ENCODE measurements at regions not wholly inside any gene's neighbourhood (a gene's known extent, or its start where the extent isn't known, plus 50 kb on each side); places are given as distances from the start of the nearest gene placed in this dataset.
"Not testable (repeated sequence)": the region's sequence is repeated elsewhere in the genome, so short reads cannot be mapped to it uniquely, and the experiment has no call there.

DNA sequence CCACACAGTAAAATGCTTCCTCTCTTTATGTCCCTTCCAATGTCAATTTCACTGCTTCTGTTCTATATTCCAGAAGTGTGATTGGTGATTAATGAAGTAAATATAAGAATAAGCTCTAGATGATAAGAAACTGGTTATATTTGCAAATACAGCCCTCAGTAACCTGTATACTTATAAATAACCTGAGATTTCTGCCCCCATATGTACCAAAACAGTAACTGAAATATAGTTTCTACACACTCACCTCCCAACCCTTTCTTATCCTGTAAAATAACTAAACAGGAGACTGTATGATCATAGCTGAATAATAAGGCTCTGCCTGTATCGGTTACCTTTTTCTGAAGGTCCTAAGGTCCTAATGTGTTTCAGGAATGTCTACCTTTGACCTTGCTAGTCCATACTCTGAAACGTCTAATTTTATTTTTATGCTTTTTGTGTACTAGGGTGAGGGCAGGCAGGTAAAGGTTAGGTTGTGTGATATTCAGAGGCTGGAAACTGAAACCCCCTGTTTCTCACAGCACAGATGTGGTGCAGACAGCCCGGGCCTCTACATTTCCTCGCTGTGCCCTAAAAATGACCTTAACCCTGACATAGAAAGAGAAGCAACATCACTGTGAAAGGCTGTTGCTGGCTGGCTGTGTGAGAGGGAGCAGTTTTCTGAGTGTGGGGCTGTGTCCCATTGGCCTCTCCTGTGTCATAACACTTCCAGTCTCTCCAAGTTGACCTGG is 378.8 kb downstream of the CENPW start:
- H3K4me3 ChIP-seq (ENCODE audit: low read length) = no peak overlapping the region
- DNase-seq (ENCODE audit: low read depth, low spot score) = no peak

DNA sequence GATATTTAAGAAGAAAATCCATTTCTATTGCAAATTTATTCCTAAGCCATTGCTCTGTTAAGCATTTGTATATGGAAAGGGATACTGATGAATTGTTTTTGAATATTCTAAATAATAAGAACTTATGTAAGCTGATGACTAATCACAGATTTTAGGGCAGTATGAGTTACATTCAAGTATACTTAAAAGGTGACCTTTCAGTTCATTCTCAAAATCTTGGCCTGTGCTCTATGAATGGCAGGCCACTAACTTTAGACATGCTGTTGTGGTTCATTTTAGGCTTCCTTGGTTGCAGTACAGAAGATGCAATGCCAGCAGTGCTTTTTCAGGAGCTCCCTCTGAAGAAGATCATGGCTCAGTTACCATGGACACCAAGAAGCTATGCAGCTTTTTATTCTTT is 380.4 kb downstream of the CENPW start:
- no peak overlapping the region for H3K4me3 ChIP-seq (ENCODE audit: low read length)

DNA sequence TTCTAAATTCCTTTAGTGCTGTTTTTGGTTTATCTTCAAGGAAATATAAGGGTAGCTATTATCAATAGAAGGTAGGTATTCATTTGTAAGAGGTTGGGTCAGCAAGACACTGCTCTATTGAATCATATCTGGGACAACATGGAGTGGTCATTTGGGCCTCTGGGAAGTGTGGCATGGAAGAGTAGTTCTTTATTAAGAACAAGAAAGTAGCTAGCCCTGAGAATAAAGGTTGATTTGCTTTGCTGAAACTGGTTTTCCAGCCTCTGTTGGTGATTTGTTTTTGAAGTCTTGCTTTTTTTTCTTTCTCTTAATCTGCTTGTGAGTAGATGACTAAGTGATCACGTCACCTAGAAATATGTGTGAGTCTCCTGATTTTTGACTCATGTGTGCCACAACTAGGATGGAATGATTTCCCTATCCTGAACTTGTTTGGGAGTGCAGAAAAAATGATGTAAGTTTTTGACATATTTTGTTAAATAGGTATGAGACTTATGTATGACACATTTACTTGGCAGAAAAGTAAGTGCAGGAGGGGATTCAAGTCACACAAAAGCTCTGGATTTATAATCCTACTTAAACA is 381.8 kb downstream of the CENPW start:
- no peak for DNase-seq (ENCODE audit: low read depth, low spot score)
- no peak overlapping the region for H3K4me3 ChIP-seq (ENCODE audit: low read length)

More for the DNA sequence above, 380.4 kb downstream of the CENPW start:
- DNase-seq (ENCODE audit: low read depth, low spot score) = no peak

DNA sequence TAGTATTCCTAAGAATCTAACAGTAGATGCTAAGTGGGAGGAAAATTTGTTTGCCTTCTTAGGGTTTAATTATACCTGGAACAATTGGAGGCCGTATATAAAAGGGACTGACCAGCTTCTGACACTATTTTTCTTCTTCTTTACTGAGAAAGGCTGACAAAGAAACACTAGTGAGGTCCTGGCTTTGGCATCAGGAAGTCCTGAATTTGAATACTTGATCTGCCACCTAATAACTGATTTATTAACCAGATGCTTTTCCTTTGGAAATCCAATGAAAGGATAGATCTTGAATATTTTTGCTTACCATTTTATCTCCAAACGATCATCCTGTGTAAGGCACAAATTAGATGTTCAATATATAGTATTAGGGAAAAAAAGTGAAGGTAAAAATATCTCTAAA is 382.5 kb downstream of the CENPW start:
- DNase-seq (ENCODE audit: low read depth, low spot score) = no peak
- H3K4me3 ChIP-seq (ENCODE audit: low read length) = no peak overlapping the region

- H3K4me3 ChIP-seq (ENCODE audit: low read length) = no peak overlapping the region
- no peak for DNase-seq (ENCODE audit: low read depth, low spot score)
Measured at GRCh38 chr6:126723541-126724170, 383.7 kb downstream of the CENPW start.

DNA sequence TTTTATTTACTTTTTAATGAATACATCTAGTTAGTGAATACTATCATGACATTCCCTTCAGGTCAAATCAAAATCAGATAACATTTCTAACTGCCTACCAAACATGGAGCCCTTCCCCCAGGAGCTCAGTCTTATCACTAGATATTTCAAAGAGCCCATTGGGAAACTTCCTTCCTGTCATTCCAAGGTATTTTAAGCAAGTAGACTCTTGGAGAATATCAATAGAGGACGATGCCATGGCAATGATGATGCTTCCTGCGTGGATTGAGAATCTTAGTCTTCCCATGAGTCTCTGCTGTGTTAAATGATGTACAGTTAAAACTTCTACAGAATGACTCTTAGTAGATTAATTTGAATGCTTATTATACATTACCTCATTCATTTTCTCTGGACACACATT is 384.9 kb downstream of the CENPW start:
- H3K4me3 ChIP-seq (ENCODE audit: low read length) = no peak overlapping the region
- no peak for DNase-seq (ENCODE audit: low read depth, low spot score)

- not testable (repeated sequence) for H3K4me3 ChIP-seq (ENCODE audit: low read length); DNase-seq (ENCODE audit: low read depth, low spot score)
Measured at GRCh38 chr6:126726454-126726853, 386.5 kb downstream of the CENPW start.

- no peak overlapping the region for H3K4me3 ChIP-seq (ENCODE audit: low read length)
- no peak for DNase-seq (ENCODE audit: low read depth, low spot score)
Measured at GRCh38 chr6:126738146-126738545, 380.3 kb upstream of the RSPO3 start.

DNA sequence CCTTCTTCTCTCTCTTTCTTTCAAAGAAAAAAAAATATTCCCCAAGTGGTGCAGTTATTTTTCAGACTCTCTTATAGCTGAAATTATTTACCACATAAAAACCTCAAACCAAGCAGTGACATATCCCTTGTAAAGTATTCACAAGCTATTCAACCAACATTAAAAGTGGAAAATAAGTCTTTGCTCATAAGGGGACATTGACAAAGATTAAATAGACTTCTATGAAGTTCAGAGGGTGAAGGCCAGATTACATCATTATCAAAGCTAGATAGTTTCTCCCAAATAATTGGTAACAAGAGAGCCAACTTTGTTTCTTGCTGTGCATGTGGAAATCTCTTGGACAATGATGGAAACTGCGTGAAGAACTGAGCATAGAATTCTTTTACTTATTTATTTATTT is 379.8 kb upstream of the RSPO3 start:
- no peak overlapping the region for H3K4me3 ChIP-seq (ENCODE audit: low read length)
- no peak for DNase-seq (ENCODE audit: low read depth, low spot score)

DNA sequence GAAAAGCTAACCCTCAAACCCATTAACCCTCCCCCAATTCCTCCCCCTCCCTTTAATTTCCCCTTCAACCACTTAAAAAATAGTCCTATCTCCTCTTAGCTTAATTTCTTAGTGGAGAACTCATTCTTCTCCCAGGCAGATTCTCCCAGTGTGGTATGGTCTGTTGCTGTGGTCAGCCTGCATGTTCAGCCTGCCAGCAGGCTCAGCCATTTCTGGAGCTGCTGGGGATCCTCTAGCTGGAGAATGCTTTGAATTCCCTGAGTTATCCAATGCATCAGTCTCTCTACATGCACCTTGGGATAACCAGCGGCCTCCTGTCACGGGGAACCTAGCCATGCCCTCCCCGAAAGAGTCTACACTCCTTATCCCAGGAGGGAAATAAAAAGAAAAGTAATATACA is 375.4 kb upstream of the RSPO3 start:
- no peak overlapping the region for H3K4me3 ChIP-seq (ENCODE audit: low read length)
- DNase-seq (ENCODE audit: low read depth, low spot score) = no peak

GRCh38 chr6:126747728-126748540 is 370.5 kb upstream of the RSPO3 start:
- no peak for DNase-seq (ENCODE audit: low read depth, low spot score)
- no peak overlapping the region for H3K4me3 ChIP-seq (ENCODE audit: low read length)

DNA sequence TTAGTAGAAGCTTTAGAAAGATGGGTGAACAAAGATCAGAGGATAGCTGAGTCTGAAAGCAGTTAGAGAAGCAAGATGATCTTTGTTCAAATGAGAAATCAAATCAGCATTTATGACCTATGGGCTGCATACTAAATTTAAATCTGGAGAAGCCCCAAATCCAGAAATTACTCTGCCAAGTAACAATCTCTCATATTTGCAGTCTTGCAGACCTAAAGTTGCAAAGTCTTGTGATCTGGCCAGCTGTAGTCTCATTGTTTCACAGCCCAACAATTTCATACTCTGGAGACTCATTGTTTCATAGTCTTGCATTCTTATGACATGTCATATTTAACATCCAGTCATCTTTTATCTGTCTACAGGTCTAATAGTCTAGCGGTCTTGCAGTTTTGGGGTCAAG is 364.9 kb upstream of the RSPO3 start:
- no peak overlapping the region for H3K4me3 ChIP-seq (ENCODE audit: low read length)
- DNase-seq (ENCODE audit: low read depth, low spot score) = no peak

DNA sequence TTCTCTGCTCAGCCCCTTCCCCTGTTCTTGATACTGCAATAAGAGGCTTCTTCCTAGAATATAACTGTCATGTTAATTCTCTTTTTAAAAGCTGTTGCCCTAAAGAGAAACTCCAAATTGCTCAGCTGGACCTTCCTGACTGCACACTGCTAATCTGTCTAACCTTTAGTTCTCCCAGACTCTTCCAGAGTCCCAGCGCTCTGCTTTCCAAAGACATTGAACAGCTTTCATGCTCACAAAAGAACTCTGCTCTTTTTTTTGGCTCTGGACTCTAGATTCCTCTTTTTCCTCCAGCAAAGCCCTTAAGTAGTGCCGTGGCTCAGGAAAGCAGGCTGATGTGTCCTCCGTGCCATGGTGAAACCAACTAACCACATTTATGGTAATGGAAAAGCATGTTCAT is 356.6 kb upstream of the RSPO3 start:
- DNase-seq (ENCODE audit: low read depth, low spot score) = no peak

GRCh38 chr6:126764104-126764503 is 354.4 kb upstream of the RSPO3 start:
- DNase-seq (ENCODE audit: low read depth, low spot score) = no peak

More for the DNA sequence above, 356.6 kb upstream of the RSPO3 start:
- no peak overlapping the region for H3K4me3 ChIP-seq (ENCODE audit: low read length)

GRCh38 chr6:126764671-126765070 is 353.8 kb upstream of the RSPO3 start:
- H3K4me3 ChIP-seq (ENCODE audit: low read length) = no peak overlapping the region
- no peak for DNase-seq (ENCODE audit: low read depth, low spot score)

More at GRCh38 chr6:126764104-126764503, 354.4 kb upstream of the RSPO3 start:
- H3K4me3 ChIP-seq (ENCODE audit: low read length) = no peak overlapping the region

DNA sequence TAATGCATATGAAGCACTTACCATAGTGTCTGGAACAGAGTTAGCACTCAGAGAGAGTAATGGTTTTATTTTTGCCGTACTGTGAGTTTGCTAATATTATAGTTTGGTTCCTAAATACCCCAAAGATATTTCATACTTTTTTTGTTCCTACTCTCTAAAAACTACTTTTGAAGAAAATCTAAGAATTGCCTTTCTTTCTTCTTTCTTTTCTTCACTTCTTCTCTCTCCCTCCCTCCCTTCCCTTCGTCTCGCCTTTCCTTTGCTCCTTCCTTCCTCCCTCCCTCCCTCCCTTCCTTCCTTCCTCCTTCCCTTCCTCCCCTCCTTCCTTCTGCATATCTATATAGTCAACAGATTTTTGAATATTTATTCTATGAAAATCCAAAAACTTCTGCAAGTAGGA is 351.7 kb upstream of the RSPO3 start:
- no peak overlapping the region for H3K4me3 ChIP-seq (ENCODE audit: low read length)
- DNase-seq (ENCODE audit: low read depth, low spot score) = no peak

- no peak overlapping the region for H3K4me3 ChIP-seq (ENCODE audit: low read length)
- DNase-seq (ENCODE audit: low read depth, low spot score) = no peak
Measured at GRCh38 chr6:126767711-126768110, 350.8 kb upstream of the RSPO3 start.

GRCh38 chr6:126770176-126770575 is 348.3 kb upstream of the RSPO3 start:
- DNase-seq (ENCODE audit: low read depth, low spot score) = no peak
- H3K4me3 ChIP-seq (ENCODE audit: low read length) = no peak overlapping the region

DNA sequence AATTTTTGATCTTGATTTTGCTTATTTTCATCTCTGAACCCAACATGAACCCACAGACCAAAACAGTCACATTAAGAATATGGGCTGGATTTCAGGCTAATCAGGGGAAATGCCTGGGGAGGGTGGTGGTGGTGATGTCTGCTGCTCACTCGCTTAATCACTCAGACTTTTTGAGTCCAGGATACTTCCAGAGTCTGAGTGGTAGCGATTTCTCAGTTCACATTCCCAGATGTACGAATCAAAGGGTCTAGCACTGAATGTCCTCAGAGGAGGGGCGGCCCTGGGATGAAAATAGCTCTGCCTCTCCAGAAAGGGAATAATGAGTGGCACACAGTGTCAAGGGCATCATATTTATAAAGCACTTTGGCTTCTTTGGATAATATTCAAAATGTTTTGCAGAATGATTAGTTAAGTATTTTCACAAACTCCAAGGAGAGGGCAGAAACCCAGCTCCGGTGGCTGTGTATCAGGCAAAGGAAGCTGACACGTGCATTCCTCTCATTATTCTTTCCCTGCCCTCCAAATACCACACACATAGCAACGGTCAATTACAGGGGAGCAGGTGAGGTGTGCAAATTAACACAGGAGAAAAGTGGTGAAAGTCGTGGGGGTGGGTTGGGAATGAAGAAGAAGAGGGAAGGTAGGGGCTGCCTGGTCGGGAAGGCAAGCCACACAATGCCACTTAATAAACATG is 345.2 kb upstream of the RSPO3 start:
- DNase-seq (ENCODE audit: low read depth, low spot score) = no peak
- H3K4me3 ChIP-seq (ENCODE audit: low read length) = no peak overlapping the region
